HepG2 (cell line): ENCODE measurements at regions not wholly inside any gene's neighbourhood (a gene's known extent, or its start where the extent isn't known, plus 50 kb on each side); places are given as distances from the start of the nearest gene placed in this dataset.

Experiments used
- ATAC-seq: fragments of 200-7000 bp; cut with Tn5 transposase; 3 replicates; pipeline ENCODE4 v1.9.1; 2020; ENCODE audit warnings: mild to moderate bottlenecking, moderate library complexity
- BruUV-seq: library from RNA; stranded (reverse); fragments of 400-500 nt; replicated peaks from 2 replicates; lab custom pipeline; 2021; lab: Mats Ljungman, UMichigan
- CTCF ChIA-PET: fragments of 300-600 bp; formaldehyde crosslinking; extraction: SDS; loops from one replicate; lab custom pipeline; 2021; ENCODE audit warnings: low total read pairs, inconsistent platforms, low intra/inter-chr PET ratio; lab: Yijun Ruan, JAX
- POLR2A ChIA-PET: fragments of 350-600 bp; sonication (Branson Sonifier 250); formaldehyde crosslinking; loops from one replicate; lab custom pipeline; 2020; ENCODE audit warnings: antibody characterized with exemption, inconsistent platforms; lab: Yijun Ruan, JAX
- DNase-seq: peaks from one replicate; pipeline ENCODE4 v3.0.0-alpha.2; 2015; ENCODE audit warnings: low spot score
- FAIRE-seq: peaks from 3 replicates; lab custom pipeline; 2011; peaks lifted over from hg19 to GRCh38; lab: Jason Lieb, UNC
- H2AFZ ChIP-seq: one replicate; pipeline ENCODE4 v1.6.1; 2011; ENCODE audit warnings: low read length, inconsistent platforms
- H3K27ac ChIP-seq: fragments of 300-600 bp; 3 replicates; pipeline ENCODE4 v1.8.0; 2011; ENCODE audit warnings: mixed run types, mild to moderate bottlenecking, mixed read lengths, low read length, inconsistent platforms; ENCODE audit not compliant: insufficient read depth; ENCODE audit errors: extremely low read length
- H3K27me3 ChIP-seq, 2 experiments: fragments of 200-600 bp in 1 of 2; 2 replicates in 1 of 2; 3 replicates in 1 of 2; pipeline versions ENCODE4 v1.6.0 to v1.8.0; 2011; ENCODE audit warnings: low read length in 2 of 2, mild to moderate bottlenecking in 2 of 2, moderate library complexity in 2 of 2, inconsistent platforms in 1 of 2; ENCODE audit not compliant: insufficient read depth in 2 of 2, control insufficient read depth in 1 of 2
- H3K36me3 ChIP-seq, 2 experiments: fragments of 200-600 bp in 1 of 2; replicated peaks in 1 of 2; 2 replicates in 1 of 2; 3 replicates in 1 of 2; pipeline versions ENCODE4 v1.5.1 to v1.8.0; 2011; ENCODE audit warnings: low read length in 2 of 2, inconsistent platforms in 1 of 2; ENCODE audit not compliant: insufficient read depth in 2 of 2, control insufficient read depth in 1 of 2
- H3K4me1 ChIP-seq: 2 replicates; pipeline ENCODE4 v1.5.1; 2012; ENCODE audit warnings: low read length, inconsistent platforms; ENCODE audit not compliant: insufficient read depth
- H3K4me2 ChIP-seq: 2 replicates; pipeline ENCODE4 v1.6.0; 2011; ENCODE audit warnings: low read depth, low read length, inconsistent platforms
- H3K4me3 ChIP-seq, 3 experiments: fragments of 200-600 bp in 1 of 3; sonication (generic), shearing (Covaris generic) in 1 of 3; replicated peaks in 1 of 3; 2 replicates each; pipeline ENCODE4 v1.5.1; 2011 to 2016; ENCODE audit warnings: low read length in 3 of 3, inconsistent platforms in 2 of 3, low read depth in 2 of 3, mild to moderate bottlenecking in 2 of 3, control low read depth in 1 of 3, mixed read lengths in 1 of 3; ENCODE audit not compliant: insufficient read depth in 1 of 3
- H3K79me2 ChIP-seq: one replicate; pipeline ENCODE4 v1.6.1; 2011; ENCODE audit warnings: low read length, inconsistent platforms; ENCODE audit not compliant: insufficient read depth
- H3K9ac ChIP-seq: 2 replicates; pipeline ENCODE4 v1.6.0; 2011; ENCODE audit warnings: mild to moderate bottlenecking, low read depth, low read length, inconsistent platforms; ENCODE audit not compliant: insufficient read depth
- H3K9me3 ChIP-seq: 2 replicates; pipeline ENCODE4 v1.5.1; 2012; ENCODE audit warnings: mild to moderate bottlenecking, low read length
- H4K20me1 ChIP-seq: 2 replicates; pipeline ENCODE4 v1.6.0; 2011; ENCODE audit warnings: inconsistent platforms, mild to moderate bottlenecking, low read length, moderate library complexity; ENCODE audit not compliant: insufficient read depth
- E2F5 ChIP-seq: sonication (generic); formaldehyde crosslinking; conservative IDR thresholded peaks from 2 replicates; pipeline ENCODE4 v1.4.0; 2020; ENCODE audit warnings: missing genetic modification reagents
- ETV5 ChIP-seq: IDR thresholded peaks from 2 replicates; pipeline ENCODE4 v1.6.1; 2018; ENCODE audit warnings: missing biosample characterization, missing genetic modification reagents, inconsistent platforms, borderline replicate concordance
- HMGA1 ChIP-seq: sonication (generic); formaldehyde crosslinking; conservative IDR thresholded peaks from 2 replicates; pipeline ENCODE4 v1.4.0; 2020; ENCODE audit warnings: missing genetic modification reagents
- ZNF574 ChIP-seq: sonication (generic); formaldehyde crosslinking; IDR thresholded peaks from 2 replicates; pipeline ENCODE4 v1.4.0; 2020; ENCODE audit warnings: missing genetic modification reagents
- WGBS: methylation state at CpG from one replicate; pipeline ENCODE4 v1.1.6; 2017; ENCODE audit warnings: low lambda C conversion rate; 5-methylcytosine and 5-hydroxymethylcytosine counted together
- in situ Hi-C: cut with HindIII; loops from 2 replicates; pipeline ENCODE4 v1.10.0; 2017; ENCODE audit warnings: low pct_unique_long_range_greater_than_20kb; ENCODE audit not compliant: extremely low pct_ligation_motif_present
- intact Hi-C: fragments of 100-400 bp; cut with micrococcal nuclease; formaldehyde crosslinking; loops from one replicate; pipeline ENCODE4 v1.10.0; 2022; ENCODE audit not compliant: unreplicated experiment

GRCh38 chr7:22571766-22572165, 71.8 kb upstream of the STEAP1B start:
- H3K4me2 ChIP-seq: no peak overlapping the region
- CTCF ChIA-PET: no interaction called here
- no peaks in the 10 kb centered on the region for H3K4me1 ChIP-seq
- no peak overlapping the region for H3K4me3 ChIP-seq
- H2AFZ ChIP-seq: no peak overlapping the region
- H3K9ac ChIP-seq: no peak overlapping the region
- H3K27me3 ChIP-seq: peaks cover 0 to 36% of the 10 kb centered on the region in 2 experiments; a peak in 3 of 5 replicates
- POLR2A ChIA-PET: no interaction called here
- no peaks in the 10 kb centered on the region for H4K20me1 ChIP-seq
- FAIRE-seq (no peak), DNase-seq (no peak), ATAC-seq (no peak)
- no peak for TF ChIP-seq E2F5
- TF ChIP-seq ETV5 (CRISPR knock-in tag): no peak
- TF ChIP-seq HMGA1: no peak
- TF ChIP-seq ZNF574 (CRISPR knock-in tag): no peak
- no peak overlapping the region for H3K27ac ChIP-seq
- intact Hi-C loops: no loop called here
- WGBS: 2% methylated on average over 4 of the region's 4 CpGs
- no peaks in the 10 kb centered on the region for H3K36me3 ChIP-seq
- in situ Hi-C loops: no loop called here
- H3K9me3 ChIP-seq: no peaks in the 10 kb centered on the region
- H3K79me2 ChIP-seq: no peaks in the 10 kb centered on the region
- no TSS peak for BruUV-seq
